ENCODE measurements at regions not wholly inside any gene's neighbourhood (a gene's known extent, or its start where the extent isn't known, plus 50 kb on each side); places are given as distances from the start of the nearest gene placed in this dataset.

- H3K4me1 ChIP-seq (replicated peaks; ENCODE audit: insufficient read depth), result no peaks in the 10 kb centered on the region
- H4K20me1 ChIP-seq (ENCODE audit: insufficient read depth), result no peaks in the 10 kb centered on the region
- no peaks in the 10 kb centered on the region for H3K27me3 ChIP-seq (ENCODE audit: insufficient read depth, low read depth)
- no TSS peak for BruUV-seq (replicated peaks)
- H3K9me3 ChIP-seq (ENCODE audit: insufficient read depth, low read depth), result no peaks in the 10 kb centered on the region
- H3K4me3 ChIP-seq, result no peak overlapping the region
- intact Hi-C loops (cut with micrococcal nuclease; ENCODE audit: unreplicated experiment), result no loop called here
- H3K27ac ChIP-seq, result no peak overlapping the region
- POLR2A ChIA-PET (ENCODE audit: unreplicated experiment), result no interaction called here
- H2AFZ ChIP-seq, result no peak overlapping the region
- H3K79me2 ChIP-seq (ENCODE audit: low read depth), result no peaks in the 10 kb centered on the region
- DNase-seq, result no peak
- CTCF ChIA-PET, result no interaction called here
- TF ChIP-seq EZH2 (IDR thresholded peaks at IDR 0.05; ENCODE audit: low read depth) (no peak), CTCF (conservative IDR thresholded peaks at IDR 0.05) (no peak)
- no peak overlapping the region for H3K4me2 ChIP-seq
- no peaks in the 10 kb centered on the region; the same call in 1 of the 2 replicates for H3K9me2 ChIP-seq (ENCODE audit: insufficient read depth)
- no peaks in the 10 kb centered on the region for H3F3A ChIP-seq (ENCODE audit: insufficient read depth, low read depth)
- no peaks in the 10 kb centered on the region for H3K36me3 ChIP-seq (ENCODE audit: low read depth)
Observed at GRCh38 chr20:11054266-11054993, 380.6 kb upstream of the JAG1 start.

- Histone ChIP-seq H3K4me2 (no peak overlapping the region), H3K9me3 (ENCODE audit: insufficient read depth, low read depth) (no peaks in the 10 kb centered on the region), H3K27me3 (ENCODE audit: insufficient read depth, low read depth) (no peaks in the 10 kb centered on the region), H4K20me1 (ENCODE audit: insufficient read depth) (no peaks in the 10 kb centered on the region), H3K9me2 (ENCODE audit: insufficient read depth) (no peaks in the 10 kb centered on the region), H3K4me1 (replicated peaks; ENCODE audit: insufficient read depth) (no peaks in the 10 kb centered on the region), H3K27ac (no peak overlapping the region), H3K36me3 (ENCODE audit: low read depth) (no peaks in the 10 kb centered on the region), H3K4me3 (no peak overlapping the region), H3F3A (ENCODE audit: insufficient read depth, low read depth) (no peaks in the 10 kb centered on the region), H3K79me2 (ENCODE audit: low read depth) (no peaks in the 10 kb centered on the region), H2AFZ (no peak overlapping the region)
- CTCF ChIA-PET, result no interaction called here
- POLR2A ChIA-PET (ENCODE audit: unreplicated experiment), result no interaction called here
- intact Hi-C loops (cut with micrococcal nuclease; ENCODE audit: unreplicated experiment), result no loop called here
- no TSS peak for BruUV-seq (replicated peaks)
- TF ChIP-seq EZH2 (IDR thresholded peaks at IDR 0.05; ENCODE audit: low read depth), result no peak
- no peak for TF ChIP-seq CTCF (conservative IDR thresholded peaks at IDR 0.05)
- DNase-seq, result no peak
Observed at GRCh38 chr20:11056414-11056813, 382.6 kb upstream of the JAG1 start.

- TF ChIP-seq CTCF (conservative IDR thresholded peaks at IDR 0.05), result no peak
- no peak for TF ChIP-seq EZH2 (IDR thresholded peaks at IDR 0.05; ENCODE audit: low read depth)
- no peaks in the 10 kb centered on the region for H4K20me1 ChIP-seq (ENCODE audit: insufficient read depth)
- no peaks in the 10 kb centered on the region for H3F3A ChIP-seq (ENCODE audit: insufficient read depth, low read depth)
- no peaks in the 10 kb centered on the region for H3K79me2 ChIP-seq (ENCODE audit: low read depth)
- no peak overlapping the region for H3K4me2 ChIP-seq
- POLR2A ChIA-PET (ENCODE audit: unreplicated experiment), result no interaction called here
- no TSS peak for BruUV-seq (replicated peaks)
- no peaks in the 10 kb centered on the region for H3K9me2 ChIP-seq (ENCODE audit: insufficient read depth)
- no peaks in the 10 kb centered on the region for H3K4me1 ChIP-seq (replicated peaks; ENCODE audit: insufficient read depth)
- CTCF ChIA-PET, result no interaction called here
- H3K36me3 ChIP-seq (ENCODE audit: low read depth), result no peaks in the 10 kb centered on the region
- H3K27ac ChIP-seq, result no peak overlapping the region
- DNase-seq, result no peak
- no peaks in the 10 kb centered on the region for H3K27me3 ChIP-seq (ENCODE audit: insufficient read depth, low read depth)
- no peak overlapping the region for H2AFZ ChIP-seq
- H3K4me3 ChIP-seq, result no peak overlapping the region
- no peaks in the 10 kb centered on the region for H3K9me3 ChIP-seq (ENCODE audit: insufficient read depth, low read depth)
- intact Hi-C loops (cut with micrococcal nuclease; ENCODE audit: unreplicated experiment), result no loop called here
Observed at GRCh38 chr20:11057624-11058023, 383.8 kb upstream of the JAG1 start.
